C4-2B (cell line): ENCODE measurements at regions not wholly inside any gene's neighbourhood (a gene's known extent, or its start where the extent isn't known, plus 50 kb on each side); places are given as distances from the start of the nearest gene placed in this dataset.

Experiments used
- H3K27ac ChIP-seq: fragments of 450-650 bp; 2 replicates; pipeline ENCODE4 v1.5.1; 2017
- ZFX ChIP-seq: fragments of 450-650 bp; IDR thresholded peaks from 2 replicates; pipeline ENCODE4 v1.6.1; 2017
- TF ChIP-seq, protein P1 (sequence below): fragments of 450-650 bp; conservative IDR thresholded peaks from 2 replicates; pipeline ENCODE4 v1.5.1; 2017; ENCODE audit warnings: mild to moderate bottlenecking

DNA sequence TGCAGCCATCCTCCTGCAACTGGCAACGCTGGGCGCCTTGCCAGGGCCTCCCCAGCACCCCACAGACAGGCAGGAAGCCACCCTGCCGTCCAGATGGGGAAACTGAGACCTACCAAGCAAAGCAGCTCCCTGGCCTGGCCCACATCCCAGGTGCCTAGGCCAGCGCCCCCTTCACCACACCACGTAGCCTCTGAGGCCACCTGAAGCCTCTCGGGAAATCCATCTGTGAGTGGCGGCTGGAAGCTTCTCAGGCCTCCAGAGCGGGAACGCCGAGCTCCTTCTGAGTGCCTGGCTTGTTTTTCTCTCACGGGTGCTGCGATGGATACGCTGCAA is 58.7 kb downstream of the UNCX start:
- H3K27ac ChIP-seq = no peak overlapping the region
- TF ChIP-seq, protein P1, sequence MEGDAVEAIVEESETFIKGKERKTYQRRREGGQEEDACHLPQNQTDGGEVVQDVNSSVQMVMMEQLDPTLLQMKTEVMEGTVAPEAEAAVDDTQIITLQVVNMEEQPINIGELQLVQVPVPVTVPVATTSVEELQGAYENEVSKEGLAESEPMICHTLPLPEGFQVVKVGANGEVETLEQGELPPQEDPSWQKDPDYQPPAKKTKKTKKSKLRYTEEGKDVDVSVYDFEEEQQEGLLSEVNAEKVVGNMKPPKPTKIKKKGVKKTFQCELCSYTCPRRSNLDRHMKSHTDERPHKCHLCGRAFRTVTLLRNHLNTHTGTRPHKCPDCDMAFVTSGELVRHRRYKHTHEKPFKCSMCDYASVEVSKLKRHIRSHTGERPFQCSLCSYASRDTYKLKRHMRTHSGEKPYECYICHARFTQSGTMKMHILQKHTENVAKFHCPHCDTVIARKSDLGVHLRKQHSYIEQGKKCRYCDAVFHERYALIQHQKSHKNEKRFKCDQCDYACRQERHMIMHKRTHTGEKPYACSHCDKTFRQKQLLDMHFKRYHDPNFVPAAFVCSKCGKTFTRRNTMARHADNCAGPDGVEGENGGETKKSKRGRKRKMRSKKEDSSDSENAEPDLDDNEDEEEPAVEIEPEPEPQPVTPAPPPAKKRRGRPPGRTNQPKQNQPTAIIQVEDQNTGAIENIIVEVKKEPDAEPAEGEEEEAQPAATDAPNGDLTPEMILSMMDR = no peak
- TF ChIP-seq ZFX = no peak

DNA sequence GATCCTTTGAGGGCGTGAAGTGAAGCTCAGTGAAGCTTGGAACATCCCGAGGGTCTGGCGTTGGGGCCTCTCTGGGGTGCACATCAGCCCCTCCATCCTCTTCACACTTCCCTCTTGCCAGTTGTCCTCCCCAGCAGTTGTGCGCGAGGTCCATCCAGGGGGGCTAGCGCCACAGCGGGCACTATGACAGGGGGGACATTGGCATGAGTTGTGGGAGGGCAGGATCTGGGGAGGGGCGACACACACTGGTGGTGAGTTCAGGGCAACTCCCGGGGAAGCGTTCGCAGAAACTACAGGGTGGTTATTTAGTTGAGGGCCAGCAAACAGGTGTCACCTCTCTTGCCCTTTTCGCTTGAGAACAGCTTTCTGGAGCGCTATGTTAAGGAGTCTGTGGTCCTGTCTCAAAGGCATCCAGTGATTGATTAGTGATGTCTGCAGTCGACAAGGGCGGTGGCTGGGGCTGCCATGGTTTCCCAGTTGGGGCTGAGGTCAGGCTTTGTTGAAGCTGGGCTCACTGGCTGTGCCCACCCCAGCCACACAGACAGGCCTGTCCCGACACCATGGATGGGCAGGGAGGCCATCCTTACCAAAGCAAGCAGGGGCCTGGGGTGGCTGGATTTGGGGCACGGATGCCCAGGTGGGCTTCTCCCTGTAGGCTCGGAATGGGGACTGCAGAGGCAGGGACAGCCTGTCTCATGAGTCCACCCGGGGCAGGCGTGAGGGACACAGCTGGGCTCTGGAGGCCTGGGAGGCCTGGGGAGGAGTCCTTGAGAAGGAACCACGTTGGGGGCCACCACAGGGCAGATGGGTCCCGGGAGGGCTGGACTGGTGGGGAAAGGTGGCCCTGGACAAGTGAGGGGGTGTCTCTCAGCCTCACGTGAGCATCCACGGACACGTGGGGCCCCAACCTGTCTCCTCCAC is 59.4 kb downstream of the UNCX start:
- no peak overlapping the region for H3K27ac ChIP-seq
- TF ChIP-seq, protein P1 = no peak
- TF ChIP-seq ZFX = no peak

DNA sequence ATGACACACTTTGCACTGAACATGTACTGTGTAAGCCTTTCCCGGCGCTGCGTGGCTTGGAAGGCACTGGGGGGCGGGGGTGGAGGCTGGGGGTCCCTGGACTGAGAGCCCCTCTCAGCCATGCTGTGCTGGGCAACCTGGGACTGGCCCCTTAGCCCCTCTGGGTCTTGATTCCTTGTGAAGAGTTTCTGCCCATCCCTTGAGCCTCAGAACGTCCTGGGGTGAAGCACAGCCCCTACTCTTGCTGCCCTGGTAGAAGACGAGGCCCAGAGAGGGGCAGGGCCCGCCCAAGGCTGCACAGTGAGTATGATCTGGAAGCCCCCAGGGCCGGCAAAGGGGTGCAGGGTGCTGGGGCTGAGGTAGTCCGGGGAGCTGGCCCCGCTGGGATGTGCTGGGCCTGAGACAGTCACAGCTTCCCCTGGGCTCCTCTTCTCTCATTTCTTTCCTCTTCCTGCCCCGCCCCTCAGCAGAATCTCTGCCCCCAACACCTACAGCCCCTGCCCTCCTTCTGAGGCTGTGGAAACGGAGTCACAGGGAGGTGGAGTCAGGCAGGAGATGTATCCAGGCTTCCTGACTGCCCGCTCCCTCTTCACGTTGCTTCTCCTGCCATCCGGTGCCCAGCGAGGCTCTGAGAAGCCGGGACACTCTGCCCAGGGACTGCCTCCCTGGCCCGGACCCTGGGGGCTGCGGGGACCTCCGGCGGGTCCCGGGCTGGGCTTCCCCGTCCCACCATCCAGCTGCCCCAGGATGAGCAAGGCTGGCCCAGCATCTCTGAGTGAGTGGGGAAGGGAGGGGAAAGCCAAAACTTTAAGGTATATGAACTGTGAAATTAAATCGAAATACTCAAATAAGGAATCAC is 60.5 kb downstream of the UNCX start:
- TF ChIP-seq ZFX = no peak
- TF ChIP-seq, protein P1 = no peak
- no peak overlapping the region for H3K27ac ChIP-seq

DNA sequence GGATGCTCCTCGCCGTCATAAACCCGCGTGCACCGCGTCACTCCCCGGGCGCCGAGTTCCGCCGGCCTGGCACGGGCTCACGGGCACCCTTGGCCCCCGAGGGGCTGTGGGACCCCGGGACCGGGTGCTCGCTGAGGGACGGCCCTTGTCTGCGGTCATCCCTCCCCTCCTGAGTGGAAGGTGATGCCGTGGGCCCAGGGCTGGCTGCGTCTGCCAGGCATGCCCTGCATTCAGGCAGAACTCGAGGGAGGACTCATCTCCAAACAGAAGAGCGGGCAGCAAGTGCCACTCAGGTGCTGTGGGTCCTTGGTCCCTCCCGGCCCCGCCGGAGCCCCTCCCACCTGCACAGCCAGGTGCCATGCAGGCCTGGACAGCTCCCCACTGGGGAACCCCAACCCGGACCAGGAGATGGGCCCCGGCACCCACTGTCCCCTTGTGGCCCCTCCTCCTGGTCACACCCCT is 61.3 kb downstream of the UNCX start:
- H3K27ac ChIP-seq = no peak overlapping the region
- TF ChIP-seq ZFX = no peak
- TF ChIP-seq, protein P1 = no peak

DNA sequence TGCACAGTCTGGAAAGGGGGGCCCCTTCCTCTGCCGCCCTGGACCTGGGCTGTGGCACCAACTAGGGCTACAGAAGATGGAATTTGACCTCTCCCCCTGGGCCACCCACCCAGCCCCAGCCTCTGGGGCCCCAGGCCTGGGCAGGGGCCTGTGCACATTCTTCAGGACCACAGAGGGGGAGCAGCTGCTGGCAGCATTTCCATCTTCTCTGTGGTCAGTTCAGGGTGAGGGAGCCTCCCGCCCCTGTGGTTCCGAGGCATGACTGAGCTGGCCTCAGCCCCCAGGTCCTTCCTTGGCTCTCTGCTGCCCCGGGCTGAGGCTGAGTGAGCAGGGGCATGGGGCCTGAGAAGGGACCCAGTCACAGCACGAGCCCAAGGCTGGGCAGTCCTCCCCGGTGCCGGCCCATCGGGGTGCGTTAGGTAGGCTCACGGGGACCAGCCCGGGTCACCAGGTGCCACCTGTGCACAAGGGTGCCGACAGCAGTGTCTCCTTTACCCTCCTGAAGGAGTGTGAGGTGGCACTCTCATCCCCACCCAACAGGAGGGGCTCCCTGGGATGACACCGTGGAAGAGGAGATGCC is 63.2 kb downstream of the UNCX start:
- TF ChIP-seq, protein P1 = no peak
- no peak for TF ChIP-seq ZFX
- H3K27ac ChIP-seq = no peak overlapping the region; the same call in 1 of the 2 replicates

DNA sequence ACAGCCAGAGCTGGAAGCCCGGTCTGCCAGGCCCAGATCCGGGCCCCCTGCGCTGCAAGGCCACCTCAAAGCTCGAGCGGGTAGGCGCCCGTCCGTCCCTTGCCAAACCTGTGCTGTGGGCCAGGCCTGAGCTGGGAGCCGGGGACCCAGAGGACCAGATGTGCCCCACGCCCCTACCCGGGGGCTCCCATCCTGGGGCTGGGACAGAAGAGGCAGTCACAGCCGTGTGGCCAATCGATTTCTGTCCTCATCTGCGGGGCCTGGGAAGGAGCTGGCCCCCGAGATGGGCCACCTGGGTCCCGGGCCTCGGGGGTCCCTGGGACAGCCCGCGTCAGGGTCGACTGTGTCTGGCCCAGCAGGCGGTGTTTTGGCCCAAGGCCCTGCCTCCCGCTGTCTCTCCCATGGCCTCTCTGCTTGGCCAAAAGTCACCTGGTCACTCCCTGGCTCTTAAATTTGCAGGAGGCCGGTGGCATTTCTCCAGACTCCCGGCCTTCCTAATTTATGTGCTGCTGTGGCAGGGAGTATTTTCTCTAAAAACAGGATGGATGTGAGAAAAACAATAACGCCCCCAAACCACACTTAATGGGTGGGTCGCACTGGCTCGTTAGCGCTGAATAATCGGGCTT is 63.8 kb downstream of the UNCX start:
- TF ChIP-seq, protein P1 = no peak
- TF ChIP-seq ZFX = no peak
- no peak overlapping the region; the same call in 1 of the 2 replicates for H3K27ac ChIP-seq
